ENCODE measurements at regions not wholly inside any gene's neighbourhood (a gene's known extent, or its start where the extent isn't known, plus 50 kb on each side); places are given as distances from the start of the nearest gene placed in this dataset.

GRCh38 chr5:89083791-89084190, 200.8 kb upstream of the MEF2C start:
- CTCF ChIA-PET = interaction anchor here (1.0 kb wide), 1 partner anchor 14 kb away, joined by 3 read pairs; no protein-coding TSS in a partner anchor
- in situ Hi-C loops (cut with MboI; ENCODE audit: low sequenced_read_pairs) = no loop called here
- no peak overlapping the region for H3K23ac ChIP-seq (ENCODE audit: low read depth, low read length)
- H4K91ac ChIP-seq (ENCODE audit: insufficient read depth, low read depth, low read length) = no peak overlapping the region
- H4K5ac ChIP-seq (ENCODE audit: low read depth, low read length) = no peak overlapping the region
- peak; percentile 42 for DNase-seq
- no peak overlapping the region for H2BK20ac ChIP-seq (ENCODE audit: low read depth, low read length)
- ATAC-seq (ENCODE audit: low read depth) = no peak
- H2BK5ac ChIP-seq (ENCODE audit: low read depth, low read length, poor library complexity, severe bottlenecking) = no peak overlapping the region
- intact Hi-C loops (cut with micrococcal nuclease) = no loop called here
- H3K9ac ChIP-seq (ENCODE audit: low read depth, low read length) = no peak overlapping the region
- no peak overlapping the region for H2AK9ac ChIP-seq (replicated peaks; ENCODE audit: low read depth, low read length, poor library complexity)
- H3K56ac ChIP-seq (ENCODE audit: extremely low read depth, insufficient read depth, low read length) = no peak overlapping the region
- H3K14ac ChIP-seq (replicated peaks; ENCODE audit: low read depth, low read length) = no peak overlapping the region
- H3K9me3 ChIP-seq (ENCODE audit: control insufficient read depth, insufficient read depth, low read length) = no peaks in the 10 kb centered on the region
- no peak overlapping the region for H2BK15ac ChIP-seq (ENCODE audit: low read depth, low read length)
- dilution Hi-C loops (cut with HindIII; ENCODE audit: low sequenced_read_pairs, unreplicated experiment) = no loop called here
- no peak overlapping the region for H2AK5ac ChIP-seq (ENCODE audit: low read depth, low read length)
- no peak overlapping the region for H3K27ac ChIP-seq (ENCODE audit: insufficient read depth, low read length)
- no peak for TF ChIP-seq RCOR1 (IDR thresholded peaks at IDR 0.05; ENCODE audit: insufficient replicate concordance, low read length)
- no peak for TF ChIP-seq MAFK (IDR thresholded peaks at IDR 0.05; ENCODE audit: low read depth, low read length)
- no peak for TF ChIP-seq FOS (IDR thresholded peaks at IDR 0.05; ENCODE audit: low read depth, low read length)
- no peak for TF ChIP-seq NFE2L2 (IDR thresholded peaks at IDR 0.05; ENCODE audit: low read depth, low read length)
- no peak for TF ChIP-seq POLR2A (IDR thresholded peaks at IDR 0.05; ENCODE audit: low read depth, low read length)
- TF ChIP-seq CEBPB (IDR thresholded peaks at IDR 0.05; ENCODE audit: low read depth, low read length) = no peak
- no peak for TF ChIP-seq ELK1 (IDR thresholded peaks at IDR 0.05; ENCODE audit: borderline replicate concordance, low read depth, low read length)
- TF ChIP-seq MXI1 (IDR thresholded peaks at IDR 0.05; ENCODE audit: borderline replicate concordance, low read depth, low read length) = no peak
- no peak for TF ChIP-seq SMC3 (IDR thresholded peaks at IDR 0.05; ENCODE audit: low read depth, low read length)
- TF ChIP-seq RAD21 (IDR thresholded peaks at IDR 0.05; ENCODE audit: low read length) = no peak
- TF ChIP-seq MAZ (IDR thresholded peaks at IDR 0.05; ENCODE audit: borderline replicate concordance, low read depth, low read length) = no peak
- TF ChIP-seq CHD1 (IDR thresholded peaks at IDR 0.05; ENCODE audit: low read depth, low read length) = no peak
- TF ChIP-seq, protein P1, sequence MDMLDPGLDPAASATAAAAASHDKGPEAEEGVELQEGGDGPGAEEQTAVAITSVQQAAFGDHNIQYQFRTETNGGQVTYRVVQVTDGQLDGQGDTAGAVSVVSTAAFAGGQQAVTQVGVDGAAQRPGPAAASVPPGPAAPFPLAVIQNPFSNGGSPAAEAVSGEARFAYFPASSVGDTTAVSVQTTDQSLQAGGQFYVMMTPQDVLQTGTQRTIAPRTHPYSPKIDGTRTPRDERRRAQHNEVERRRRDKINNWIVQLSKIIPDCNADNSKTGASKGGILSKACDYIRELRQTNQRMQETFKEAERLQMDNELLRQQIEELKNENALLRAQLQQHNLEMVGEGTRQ (IDR thresholded peaks at IDR 0.05; ENCODE audit: low read depth, low read length) = no peak
- TF ChIP-seq BHLHE40 (IDR thresholded peaks at IDR 0.05; ENCODE audit: low read depth, low read length) = no peak
- H3K4me3 ChIP-seq (ENCODE audit: insufficient read depth, low read depth, low read length) = no peak overlapping the region
- H4K8ac ChIP-seq (ENCODE audit: low read depth in 2 of 2, low read length in 2 of 2) = no peak overlapping the region
- no peaks in the 10 kb centered on the region for H4K20me1 ChIP-seq (ENCODE audit: insufficient read depth, low read length)
- H2AFZ ChIP-seq (replicated peaks; ENCODE audit: low read length, poor library complexity) = no peak overlapping the region
- no peak overlapping the region for H2BK120ac ChIP-seq (ENCODE audit: low read depth, low read length)
- no peaks in the 10 kb centered on the region for H3K4me1 ChIP-seq (ENCODE audit: control insufficient read depth, insufficient read depth, low read length)
- H3K18ac ChIP-seq (ENCODE audit: low read depth, low read length) = no peak overlapping the region
- no peaks in the 10 kb centered on the region for H3K36me3 ChIP-seq (ENCODE audit: control insufficient read depth, insufficient read depth, low read length)
- BruUV-seq (replicated peaks) = no TSS peak
- H3K27me3 ChIP-seq (ENCODE audit: control insufficient read depth, insufficient read depth, low read length) = no peaks in the 10 kb centered on the region
- no CpG with 5 or more reads among the region's 1 CpG for WGBS, 2 experiments (ENCODE audit: extremely low coverage in 2 of 2, insufficient read length in 1 of 2)
- no peak overlapping the region for H3K4me2 ChIP-seq (ENCODE audit: low read depth, low read length)
- H3K9me1 ChIP-seq (ENCODE audit: insufficient read depth, low read length) = no peaks in the 10 kb centered on the region
- H3K4ac ChIP-seq (ENCODE audit: low read depth, low read length) = no peak overlapping the region
- POLR2A ChIA-PET (ENCODE audit: unreplicated experiment) = no interaction called here
- no peaks in the 10 kb centered on the region for H3K79me1 ChIP-seq (ENCODE audit: low read depth in 1 of 2, low read length in 2 of 2)
